Suprapubic skin (tissue), 4 donors: ENCODE measurements at regions not wholly inside any gene's neighbourhood (a gene's known extent, or its start where the extent isn't known, plus 50 kb on each side); places are given as distances from the start of the nearest gene placed in this dataset.

Experiments used
- DNase-seq, 2 donors: peaks; one replicate each; pipeline ENCODE4 v3.0.0-alpha.2; 2019; ENCODE audit warnings: low spot score in 2 of 2
- H3K27ac ChIP-seq: fragments of 200-600 bp; sonication (generic); one replicate; pipeline ENCODE4 v1.5.1; 2019
- H3K27me3 ChIP-seq: fragments of 200-600 bp; sonication (generic); one replicate; pipeline ENCODE4 v1.5.1; 2019
- H3K36me3 ChIP-seq: fragments of 200-600 bp; sonication (generic); one replicate; pipeline ENCODE4 v1.5.1; 2019
- H3K4me1 ChIP-seq: fragments of 200-600 bp; sonication (generic); one replicate; pipeline ENCODE4 v1.5.1; 2019
- H3K4me3 ChIP-seq: fragments of 200-600 bp; sonication (generic); one replicate; pipeline ENCODE4 v1.5.1; 2019; ENCODE audit warnings: mild to moderate bottlenecking
- H3K9me3 ChIP-seq: fragments of 200-600 bp; sonication (generic); one replicate; pipeline ENCODE4 v1.5.1; 2019
- CTCF ChIP-seq, 2 donors: fragments of 200-600 bp in 1 of 2; fragments of 450-650 bp in 1 of 2; sonication (generic) in 1 of 2; IDR thresholded peaks; one replicate each; pipeline ENCODE4 v1.5.1; 2016 to 2019; ENCODE audit warnings: antibody characterized with exemption in 2 of 2, mild to moderate bottlenecking in 1 of 2, moderate library complexity in 1 of 2
- EP300 ChIP-seq: sonication (generic); formaldehyde crosslinking; IDR thresholded peaks from one replicate; pipeline ENCODE4 v1.6.1; 2017; ENCODE audit warnings: antibody characterized with exemption
- POLR2A ChIP-seq, 2 donors: fragments of 450-650 bp; IDR thresholded peaks; one replicate each; pipeline ENCODE4 v1.6.1; 2017; ENCODE audit warnings: antibody characterized with exemption in 2 of 2, mild to moderate bottlenecking in 2 of 2, moderate library complexity in 2 of 2
- POLR2AphosphoS5 ChIP-seq, 3 donors: sonication (generic); formaldehyde crosslinking; IDR thresholded peaks; one replicate each; pipeline ENCODE4 v1.6.1; 2017; ENCODE audit warnings: antibody characterized with exemption in 3 of 3
- WGBS: methylation state at CpG from one replicate; pipeline ENCODE4 v1.1.5; 2018; 5-methylcytosine and 5-hydroxymethylcytosine counted together

- no peaks in the 10 kb centered on the region for H3K4me1 ChIP-seq
- DNase-seq, result peak in 1 of 2 donors; percentile 65
- H3K27ac ChIP-seq, result no peak overlapping the region
- no peak for TF ChIP-seq EP300
- TF ChIP-seq CTCF (IDR thresholded peaks at IDR 0.05), result no peak
- TF ChIP-seq POLR2AphosphoS5 (IDR thresholded peaks at IDR 0.05), result no peak
- no peak for TF ChIP-seq POLR2A (IDR thresholded peaks at IDR 0.05)
- no peak overlapping the region for H3K4me3 ChIP-seq
- no peaks in the 10 kb centered on the region for H3K9me3 ChIP-seq
- no peaks in the 10 kb centered on the region for H3K27me3 ChIP-seq
- H3K36me3 ChIP-seq, result no peaks in the 10 kb centered on the region
- 97% methylated on average over 8 of the region's 8 CpGs for WGBS
Observed at GRCh38 chr15:81760686-81761085, 285.1 kb downstream of the MEX3B start.

GRCh38 chr15:81758818-81759284 is 287.0 kb downstream of the MEX3B start:
- Histone ChIP-seq H3K4me3 (no peak overlapping the region), H3K27ac (no peak overlapping the region), H3K9me3 (no peaks in the 10 kb centered on the region), H3K36me3 (no peaks in the 10 kb centered on the region), H3K4me1 (peaks cover 1% of the 10 kb centered on the region), H3K27me3 (no peaks in the 10 kb centered on the region)
- no peak for TF ChIP-seq CTCF (IDR thresholded peaks at IDR 0.05)
- TF ChIP-seq EP300, result no peak
- no peak for TF ChIP-seq POLR2AphosphoS5 (IDR thresholded peaks at IDR 0.05)
- no peak for TF ChIP-seq POLR2A (IDR thresholded peaks at IDR 0.05)
- DNase-seq, result peak in 1 of 2 donors; percentile 8
- WGBS, result 23% methylated on average over 2 of the region's 2 CpGs

- TF ChIP-seq POLR2A (IDR thresholded peaks at IDR 0.05) (no peak), CTCF (IDR thresholded peaks at IDR 0.05) (no peak), POLR2AphosphoS5 (IDR thresholded peaks at IDR 0.05) (no peak), EP300 (no peak)
- Histone ChIP-seq H3K4me1 (peaks cover 27% of the 10 kb centered on the region), H3K36me3 (no peaks in the 10 kb centered on the region), H3K9me3 (no peaks in the 10 kb centered on the region), H3K27ac (no peak overlapping the region), H3K27me3 (no peaks in the 10 kb centered on the region), H3K4me3 (no peak overlapping the region)
- 88% methylated on average over 4 of the region's 4 CpGs for WGBS
- DNase-seq, result no peak
Observed at GRCh38 chr15:81755626-81756025, 290.2 kb downstream of the MEX3B start.

GRCh38 chr15:81754078-81754477 is 291.7 kb downstream of the MEX3B start:
- H3K27ac ChIP-seq, result no peak overlapping the region
- WGBS, result 3% methylated on average over 1 of the region's 1 CpG
- TF ChIP-seq EP300 (no peak), CTCF (IDR thresholded peaks at IDR 0.05) (no peak), POLR2A (IDR thresholded peaks at IDR 0.05) (no peak), POLR2AphosphoS5 (IDR thresholded peaks at IDR 0.05) (no peak)

GRCh38 chr15:81752974-81753373 is 292.8 kb downstream of the MEX3B start:
- WGBS, result 35% methylated on average over 4 of the region's 4 CpGs
- no peak overlapping the region for H3K4me3 ChIP-seq
- no peaks in the 10 kb centered on the region for H3K9me3 ChIP-seq
- TF ChIP-seq POLR2A (IDR thresholded peaks at IDR 0.05) (no peak), CTCF (IDR thresholded peaks at IDR 0.05) (no peak), POLR2AphosphoS5 (IDR thresholded peaks at IDR 0.05) (no peak), EP300 (no peak)
- H3K36me3 ChIP-seq, result no peaks in the 10 kb centered on the region
- peaks cover 27% of the 10 kb centered on the region for H3K4me1 ChIP-seq
- H3K27me3 ChIP-seq, result no peaks in the 10 kb centered on the region
- DNase-seq, result no peak
- no peak overlapping the region for H3K27ac ChIP-seq

More at GRCh38 chr15:81754078-81754477, 291.7 kb downstream of the MEX3B start:
- no peaks in the 10 kb centered on the region for H3K9me3 ChIP-seq
- DNase-seq, result no peak
- H3K4me3 ChIP-seq, result no peak overlapping the region
- no peaks in the 10 kb centered on the region for H3K36me3 ChIP-seq
- H3K27me3 ChIP-seq, result no peaks in the 10 kb centered on the region
- H3K4me1 ChIP-seq, result peaks cover 27% of the 10 kb centered on the region
